Peyer's patch (tissue), 4 donors: ENCODE measurements at regions not wholly inside any gene's neighbourhood (a gene's known extent, or its start where the extent isn't known, plus 50 kb on each side); places are given as distances from the start of the nearest gene placed in this dataset.

ENCODE experiments used
- DNase-seq, 3 donors: peaks; one replicate each; pipeline ENCODE4 v3.0.0-alpha.2; 2017 to 2019
- H3K27ac ChIP-seq, 4 donors: fragments of 200-600 bp; sonication (generic); one replicate each; pipeline ENCODE4 v1.5.1; 2016 to 2019
- H3K27me3 ChIP-seq, 2 donors: fragments of 200-600 bp; sonication (generic); one replicate each; pipeline ENCODE4 v1.5.1; 2019
- H3K36me3 ChIP-seq, 3 donors: fragments of 200-600 bp; sonication (generic); one replicate each; pipeline ENCODE4 v1.5.1; 2016 to 2019
- H3K4me1 ChIP-seq, 4 donors: fragments of 200-600 bp; sonication (generic); one replicate each; pipeline ENCODE4 v1.5.1; 2016 to 2019
- H3K4me3 ChIP-seq, 4 donors: fragments of 200-600 bp; sonication (generic); 1 replicate in 3 of 4; 2 replicates in 1 of 4; pipeline ENCODE4 v1.5.1; 2016 to 2019; ENCODE audit warnings: mild to moderate bottlenecking in 1 of 4
- H3K9me3 ChIP-seq, 4 donors: fragments of 200-600 bp; sonication (generic); one replicate each; pipeline ENCODE4 v1.5.1; 2016 to 2019; ENCODE audit warnings: mild to moderate bottlenecking in 1 of 4
- CTCF ChIP-seq, 6 experiments: fragments of 450-650 bp in 4 of 6; fragments of 200-600 bp in 2 of 6; sonication (generic) in 1 of 6; IDR thresholded peaks; one replicate each; pipeline ENCODE4 v1.5.1; 2017 to 2019; ENCODE audit warnings: antibody characterized with exemption in 6 of 6, mild to moderate bottlenecking in 3 of 6, moderate library complexity in 1 of 6
- POLR2A ChIP-seq, 2 donors: fragments of 450-650 bp; IDR thresholded peaks; one replicate each; pipeline ENCODE4 v1.5.1; 2017; ENCODE audit warnings: antibody characterized with exemption in 2 of 2, mild to moderate bottlenecking in 2 of 2, moderate library complexity in 2 of 2

- DNase-seq: no peak
- TF ChIP-seq POLR2A (IDR thresholded peaks at IDR 0.05) (no peak), CTCF (IDR thresholded peaks at IDR 0.05) (no peak)
- no peaks in the 10 kb centered on the region for H3K9me3 ChIP-seq
Measured at GRCh38 chr2:44097322-44097907, 71.3 kb upstream of the PPM1B start.

GRCh38 chr2:44098050-44098449 is 70.6 kb upstream of the PPM1B start:
- Histone ChIP-seq H3K4me3 (no peak overlapping the region), H3K4me1 (no peaks in the 10 kb centered on the region), H3K36me3 (no peaks in the 10 kb centered on the region), H3K9me3 (no peaks in the 10 kb centered on the region), H3K27ac (no peak overlapping the region), H3K27me3 (no peaks in the 10 kb centered on the region)
- no peak for DNase-seq
- TF ChIP-seq CTCF (IDR thresholded peaks at IDR 0.05) (no peak), POLR2A (IDR thresholded peaks at IDR 0.05) (no peak)

More at GRCh38 chr2:44097322-44097907, 71.3 kb upstream of the PPM1B start:
- H3K27me3 ChIP-seq: no peaks in the 10 kb centered on the region
- no peak overlapping the region for H3K4me3 ChIP-seq
- no peaks in the 10 kb centered on the region for H3K36me3 ChIP-seq
- no peak overlapping the region for H3K27ac ChIP-seq
- no peaks in the 10 kb centered on the region for H3K4me1 ChIP-seq

GRCh38 chr2:44098891-44099290 is 69.8 kb upstream of the PPM1B start:
- no peak for TF ChIP-seq POLR2A (IDR thresholded peaks at IDR 0.05)
- no peak for TF ChIP-seq CTCF (IDR thresholded peaks at IDR 0.05)
- no peak for DNase-seq
- Histone ChIP-seq H3K4me3 (no peak overlapping the region), H3K9me3 (no peaks in the 10 kb centered on the region), H3K36me3 (no peaks in the 10 kb centered on the region), H3K4me1 (no peaks in the 10 kb centered on the region), H3K27ac (no peak overlapping the region), H3K27me3 (no peaks in the 10 kb centered on the region)

GRCh38 chr2:44100351-44100750 is 68.3 kb upstream of the PPM1B start:
- no peaks in the 10 kb centered on the region for H3K27me3 ChIP-seq
- peak in 1 of 3 donors; percentile 52 for DNase-seq
- no peaks in the 10 kb centered on the region for H3K36me3 ChIP-seq
- no peaks in the 10 kb centered on the region for H3K4me1 ChIP-seq
- TF ChIP-seq POLR2A (IDR thresholded peaks at IDR 0.05) (no peak), CTCF (IDR thresholded peaks at IDR 0.05) (no peak)
- H3K4me3 ChIP-seq: no peak overlapping the region
- peak overlapping the region in 1 of 4 donors; percentile 30 for H3K27ac ChIP-seq
- H3K9me3 ChIP-seq: no peaks in the 10 kb centered on the region

GRCh38 chr2:44101246-44101645 is 67.4 kb upstream of the PPM1B start:
- Histone ChIP-seq H3K27ac (no peak overlapping the region), H3K36me3 (no peaks in the 10 kb centered on the region), H3K4me1 (no peaks in the 10 kb centered on the region), H3K27me3 (no peaks in the 10 kb centered on the region), H3K4me3 (no peak overlapping the region), H3K9me3 (no peaks in the 10 kb centered on the region)
- TF ChIP-seq CTCF (IDR thresholded peaks at IDR 0.05): no peak
- TF ChIP-seq POLR2A (IDR thresholded peaks at IDR 0.05): no peak
- DNase-seq: no peak
